Osteoblast (primary cell): ENCODE measurements at regions not wholly inside any gene's neighbourhood (a gene's known extent, or its start where the extent isn't known, plus 50 kb on each side); places are given as distances from the start of the nearest gene placed in this dataset.

ENCODE experiments used
- DNase-seq: peaks from one replicate; pipeline ENCODE4 v3.0.0; 2011; ENCODE audit warnings: low spot score, mixed read lengths; ENCODE audit not compliant: insufficient read length; ENCODE audit errors: missing footprints
- H2AFZ ChIP-seq: 2 replicates; pipeline ENCODE4 v1.6.0; 2011; ENCODE audit warnings: mild to moderate bottlenecking, low read length
- H3K27ac ChIP-seq: 2 replicates; pipeline ENCODE4 v1.5.1; 2011; ENCODE audit warnings: mild to moderate bottlenecking, low read depth, low read length, moderate library complexity
- H3K27me3 ChIP-seq: 2 replicates; pipeline ENCODE4 v1.6.0; 2012; ENCODE audit warnings: mild to moderate bottlenecking, control low read depth, inconsistent platforms, low read length, moderate library complexity; ENCODE audit not compliant: insufficient read depth
- H3K36me3 ChIP-seq: 2 replicates; pipeline ENCODE4 v1.5.1; 2011; ENCODE audit warnings: mild to moderate bottlenecking, low read length, control low read depth, moderate library complexity; ENCODE audit not compliant: insufficient read depth
- H3K4me1 ChIP-seq: 2 replicates; pipeline ENCODE4 v1.5.1; 2011; ENCODE audit warnings: mild to moderate bottlenecking, low read length, control low read depth, moderate library complexity; ENCODE audit not compliant: insufficient read depth
- H3K4me2 ChIP-seq: 2 replicates; pipeline ENCODE4 v1.6.0; 2011; ENCODE audit warnings: mild to moderate bottlenecking, low read length; ENCODE audit not compliant: insufficient read depth
- H3K4me3 ChIP-seq: fragments of 200-600 bp; sonication (generic); 3 replicates; pipeline ENCODE4 v1.5.1; 2012; ENCODE audit warnings: mild to moderate bottlenecking, low read length, inconsistent platforms; ENCODE audit not compliant: insufficient read depth
- H3K79me2 ChIP-seq: 2 replicates; pipeline ENCODE4 v1.6.0; 2012; ENCODE audit warnings: mild to moderate bottlenecking, low read length, control low read depth, inconsistent platforms; ENCODE audit not compliant: insufficient read depth
- H3K9me3 ChIP-seq: 2 replicates; pipeline ENCODE4 v1.5.1; 2011; ENCODE audit warnings: low read depth, low read length, control low read depth
- H4K20me1 ChIP-seq: 2 replicates; pipeline ENCODE4 v1.6.0; 2012; ENCODE audit warnings: mild to moderate bottlenecking, low read length, control low read depth; ENCODE audit not compliant: insufficient read depth
- CTCF ChIP-seq: IDR thresholded peaks from 2 replicates; pipeline ENCODE4 v1.5.1; 2011; ENCODE audit warnings: mild to moderate bottlenecking, low read depth, low read length, moderate library complexity; ENCODE audit errors: extremely low read depth

- H4K20me1 ChIP-seq = no peaks in the 10 kb centered on the region
- no peak for TF ChIP-seq CTCF
- H3K4me2 ChIP-seq = no peak overlapping the region
- H3K27me3 ChIP-seq = no peaks in the 10 kb centered on the region
- peak; percentile 47 for DNase-seq
- H3K4me3 ChIP-seq = no peak overlapping the region
- no peak overlapping the region for H3K27ac ChIP-seq
- no peaks in the 10 kb centered on the region for H3K79me2 ChIP-seq
- H3K4me1 ChIP-seq = no peaks in the 10 kb centered on the region
- no peaks in the 10 kb centered on the region for H3K9me3 ChIP-seq
- H3K36me3 ChIP-seq = no peaks in the 10 kb centered on the region
- no peak overlapping the region for H2AFZ ChIP-seq
Observed at GRCh38 chr3:13135811-13136321, 62.6 kb upstream of the IQSEC1 start.

DNA sequence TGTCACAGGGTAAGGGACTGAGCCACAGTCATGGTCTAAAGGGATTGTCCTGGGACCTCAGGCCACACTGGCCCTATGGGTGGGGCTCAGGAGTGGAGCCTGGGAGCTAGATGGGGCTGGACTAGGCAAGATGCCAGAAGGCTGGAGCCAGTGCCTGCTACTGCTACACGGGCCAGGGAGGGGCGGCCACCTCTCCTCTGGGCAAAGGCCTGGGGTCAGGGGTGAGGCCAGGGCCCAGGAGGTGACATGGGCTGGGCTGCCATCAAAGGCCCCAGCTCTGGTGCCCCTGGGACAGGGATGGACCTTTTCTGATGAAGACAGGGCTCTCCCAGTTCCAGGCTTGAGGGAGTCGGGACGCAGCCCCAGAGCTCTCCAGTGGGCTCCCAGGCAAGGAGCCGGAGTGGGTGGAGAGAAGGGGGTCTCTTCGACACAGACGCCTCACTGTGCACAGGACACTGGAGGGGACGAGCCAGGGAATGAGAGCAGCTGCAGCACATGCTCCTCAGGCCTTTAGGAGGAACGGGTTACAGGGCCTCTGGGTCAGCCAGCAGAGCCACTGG is 62.1 kb upstream of the IQSEC1 start:
- no peak for TF ChIP-seq CTCF
- Histone ChIP-seq H3K4me3 (no peak overlapping the region), H3K4me1 (no peaks in the 10 kb centered on the region)

GRCh38 chr3:13134879-13135206 is 61.6 kb upstream of the IQSEC1 start:
- Histone ChIP-seq H4K20me1 (no peaks in the 10 kb centered on the region), H3K4me3 (no peak overlapping the region), H3K9me3 (no peaks in the 10 kb centered on the region), H3K27ac (no peak overlapping the region), H3K4me1 (no peaks in the 10 kb centered on the region), H3K36me3 (no peaks in the 10 kb centered on the region), H3K79me2 (no peaks in the 10 kb centered on the region), H2AFZ (no peak overlapping the region), H3K27me3 (no peaks in the 10 kb centered on the region), H3K4me2 (no peak overlapping the region)
- TF ChIP-seq CTCF = no peak
- no peak for DNase-seq

More for the DNA sequence above, 62.1 kb upstream of the IQSEC1 start:
- peak; percentile 57 for DNase-seq
- Histone ChIP-seq H4K20me1 (no peaks in the 10 kb centered on the region), H3K36me3 (no peaks in the 10 kb centered on the region), H2AFZ (no peak overlapping the region), H3K9me3 (no peaks in the 10 kb centered on the region), H3K79me2 (no peaks in the 10 kb centered on the region), H3K27me3 (no peaks in the 10 kb centered on the region), H3K4me2 (no peak overlapping the region), H3K27ac (no peak overlapping the region)

DNA sequence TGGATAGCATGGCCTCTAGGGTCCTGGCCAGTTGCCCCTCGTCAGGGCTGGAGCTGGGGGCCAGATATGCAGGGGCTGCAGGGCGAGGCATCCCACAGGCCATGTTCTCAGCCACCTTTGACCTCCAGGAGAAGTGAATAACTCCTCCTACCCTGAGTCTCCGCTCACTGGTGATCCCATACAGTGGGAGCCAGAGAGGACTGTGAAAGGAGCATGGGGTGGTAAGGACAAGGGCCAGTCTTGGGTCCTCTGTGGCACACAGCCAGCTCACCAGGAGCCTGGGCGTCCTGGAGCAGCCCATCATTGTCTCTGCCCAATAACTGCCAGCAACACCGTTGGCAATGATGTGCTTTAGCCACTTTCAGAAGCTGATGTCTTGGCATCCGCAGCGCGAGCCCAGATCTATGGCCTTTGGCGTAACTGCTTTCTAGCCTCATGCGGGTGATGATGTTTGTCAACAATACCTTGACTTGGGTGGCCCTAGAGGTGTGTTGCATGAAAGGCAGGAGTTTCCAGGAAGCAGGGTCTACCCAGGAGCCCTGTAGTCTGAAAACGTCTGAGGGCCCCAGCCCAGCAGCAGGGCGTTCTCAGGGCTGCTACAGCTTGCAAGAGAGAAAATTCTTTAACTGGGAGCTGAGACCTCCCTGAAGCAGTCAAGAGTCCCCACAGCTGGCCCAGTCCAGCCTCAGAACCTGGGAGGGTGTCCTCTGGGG is 61.1 kb upstream of the IQSEC1 start:
- Histone ChIP-seq H3K4me2 (no peak overlapping the region), H3K4me3 (no peak overlapping the region), H4K20me1 (no peaks in the 10 kb centered on the region), H3K4me1 (no peaks in the 10 kb centered on the region), H3K36me3 (no peaks in the 10 kb centered on the region), H3K27ac (no peak overlapping the region), H3K27me3 (no peaks in the 10 kb centered on the region), H3K9me3 (no peaks in the 10 kb centered on the region), H3K79me2 (no peaks in the 10 kb centered on the region), H2AFZ (no peak overlapping the region)
- peak; percentile 10 for DNase-seq
- no peak for TF ChIP-seq CTCF
